OCI-LY1 (cell line): ENCODE measurements at regions not wholly inside any gene's neighbourhood (a gene's known extent, or its start where the extent isn't known, plus 50 kb on each side); places are given as distances from the start of the nearest gene placed in this dataset.
"Not testable (repeated sequence)": the region's sequence is repeated elsewhere in the genome, so short reads cannot be mapped to it uniquely, and the experiment has no call there.

Source experiments
- EZH2 ChIP-seq: fragments of 200-600 bp; sonication (generic), shearing (Covaris generic); IDR thresholded peaks from 2 replicates; pipeline ENCODE4 v1.8.0; 2017; ENCODE audit warnings: borderline replicate concordance, mixed run types, mild to moderate bottlenecking, antibody characterized with exemption, low read length, moderate library complexity, mixed read lengths
- TF ChIP-seq, protein P1 (sequence below): fragments of 200-600 bp; sonication (generic), shearing (Covaris generic); IDR thresholded peaks from 2 replicates; pipeline ENCODE4 v1.5.1; 2017; ENCODE audit warnings: mild to moderate bottlenecking, antibody characterized with exemption, low read length, moderate library complexity, mixed read lengths

DNA sequence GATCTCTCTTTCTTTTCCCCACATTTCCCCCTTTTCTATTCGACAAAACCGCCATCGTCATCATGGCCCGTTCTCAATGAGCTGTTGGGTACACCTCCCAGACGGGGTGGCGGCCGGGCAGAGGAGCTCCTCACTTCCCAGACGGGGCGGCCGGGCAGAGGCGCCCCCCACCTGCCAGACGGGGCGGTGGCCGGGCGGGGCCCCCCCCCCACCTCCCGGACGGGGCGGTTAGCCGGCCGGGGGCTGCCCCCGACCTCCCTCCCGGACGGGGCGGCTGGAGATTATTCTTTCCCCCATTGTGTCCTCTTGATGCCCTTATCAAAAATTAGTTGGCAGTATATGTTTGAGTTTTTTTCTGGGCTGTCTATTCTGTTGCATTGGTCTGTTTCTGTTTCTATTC is 56.9 kb upstream of the ZNF184 start:
- TF ChIP-seq, protein P1, sequence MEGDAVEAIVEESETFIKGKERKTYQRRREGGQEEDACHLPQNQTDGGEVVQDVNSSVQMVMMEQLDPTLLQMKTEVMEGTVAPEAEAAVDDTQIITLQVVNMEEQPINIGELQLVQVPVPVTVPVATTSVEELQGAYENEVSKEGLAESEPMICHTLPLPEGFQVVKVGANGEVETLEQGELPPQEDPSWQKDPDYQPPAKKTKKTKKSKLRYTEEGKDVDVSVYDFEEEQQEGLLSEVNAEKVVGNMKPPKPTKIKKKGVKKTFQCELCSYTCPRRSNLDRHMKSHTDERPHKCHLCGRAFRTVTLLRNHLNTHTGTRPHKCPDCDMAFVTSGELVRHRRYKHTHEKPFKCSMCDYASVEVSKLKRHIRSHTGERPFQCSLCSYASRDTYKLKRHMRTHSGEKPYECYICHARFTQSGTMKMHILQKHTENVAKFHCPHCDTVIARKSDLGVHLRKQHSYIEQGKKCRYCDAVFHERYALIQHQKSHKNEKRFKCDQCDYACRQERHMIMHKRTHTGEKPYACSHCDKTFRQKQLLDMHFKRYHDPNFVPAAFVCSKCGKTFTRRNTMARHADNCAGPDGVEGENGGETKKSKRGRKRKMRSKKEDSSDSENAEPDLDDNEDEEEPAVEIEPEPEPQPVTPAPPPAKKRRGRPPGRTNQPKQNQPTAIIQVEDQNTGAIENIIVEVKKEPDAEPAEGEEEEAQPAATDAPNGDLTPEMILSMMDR, result not testable (repeated sequence)
- not testable (repeated sequence) for TF ChIP-seq EZH2
